Mesothelial cell of epicardium (in vitro differentiated cells): ENCODE measurements at regions not wholly inside any gene's neighbourhood (a gene's known extent, or its start where the extent isn't known, plus 50 kb on each side); places are given as distances from the start of the nearest gene placed in this dataset.

ENCODE experiments used
- DNase-seq, 2 experiments: peaks; one replicate each; pipeline ENCODE4 v3.0.0; 2021; ENCODE audit warnings: low spot score in 2 of 2; ENCODE audit not compliant: unreplicated experiment in 2 of 2
- H3K27ac Mint-ChIP-seq: 2 replicates; pipeline ENCODE4 v1.8.0; 2021; ENCODE audit warnings: mixed read lengths
- H3K27me3 Mint-ChIP-seq: 2 replicates; pipeline ENCODE4 v1.8.0; 2021; ENCODE audit warnings: low read depth, mixed read lengths
- H3K36me3 Mint-ChIP-seq: 2 replicates; pipeline ENCODE4 v1.8.0; 2021; ENCODE audit warnings: mixed read lengths
- H3K4me1 Mint-ChIP-seq: 2 replicates; pipeline ENCODE4 v1.8.0; 2021; ENCODE audit warnings: mixed read lengths
- H3K4me3 Mint-ChIP-seq: 2 replicates; pipeline ENCODE4 v1.8.0; 2021; ENCODE audit warnings: mild to moderate bottlenecking, moderate library complexity, mixed read lengths
- H3K9me3 Mint-ChIP-seq: 2 replicates; pipeline ENCODE4 v1.8.0; 2021; ENCODE audit warnings: mixed read lengths
- CTCF ChIP-seq: fragments of 200-600 bp; sonication (generic); IDR thresholded peaks from one replicate; pipeline ENCODE4 v1.5.0; 2021; ENCODE audit warnings: antibody characterized with exemption; ENCODE audit not compliant: unreplicated experiment

GRCh38 chr15:69931156-69931555, 166.6 kb downstream of the TLE3 start:
- DNase-seq, result no peak
- H3K27ac Mint-ChIP-seq, result no peak overlapping the region
- TF ChIP-seq CTCF, result no peak
- H3K36me3 Mint-ChIP-seq, result no peaks in the 10 kb centered on the region
- no peaks in the 10 kb centered on the region for H3K4me1 Mint-ChIP-seq
- peaks cover 36% of the 10 kb centered on the region for H3K27me3 Mint-ChIP-seq
- no peak overlapping the region for H3K4me3 Mint-ChIP-seq
- peaks cover 35% of the 10 kb centered on the region for H3K9me3 Mint-ChIP-seq

GRCh38 chr15:69934607-69935006, 163.1 kb downstream of the TLE3 start:
- peaks cover 3% of the 10 kb centered on the region for H3K4me1 Mint-ChIP-seq
- H3K9me3 Mint-ChIP-seq, result peaks cover 17% of the 10 kb centered on the region
- H3K4me3 Mint-ChIP-seq, result no peak overlapping the region
- no peak overlapping the region for H3K27ac Mint-ChIP-seq
- H3K36me3 Mint-ChIP-seq, result no peaks in the 10 kb centered on the region
- no peak for DNase-seq
- no peak for TF ChIP-seq CTCF
- H3K27me3 Mint-ChIP-seq, result peaks cover 40% of the 10 kb centered on the region

GRCh38 chr15:69939513-69940440, 157.9 kb downstream of the TLE3 start:
- Mint-ChIP-seq H3K4me3 (no peak overlapping the region), H3K4me1 (peaks cover 7% of the 10 kb centered on the region), H3K27me3 (peaks cover 18% of the 10 kb centered on the region), H3K9me3 (peaks cover 12% of the 10 kb centered on the region), H3K36me3 (no peaks in the 10 kb centered on the region), H3K27ac (no peak overlapping the region)
- DNase-seq, result no peak
- no peak for TF ChIP-seq CTCF

GRCh38 chr15:69940441-69941300, 157.0 kb downstream of the TLE3 start:
- Mint-ChIP-seq H3K4me3 (no peak overlapping the region), H3K27ac (no peak overlapping the region), H3K27me3 (peaks cover 13% of the 10 kb centered on the region), H3K9me3 (peaks cover 3% of the 10 kb centered on the region), H3K4me1 (peaks cover 7% of the 10 kb centered on the region), H3K36me3 (no peaks in the 10 kb centered on the region)
- DNase-seq, result no peak
- no peak for TF ChIP-seq CTCF

GRCh38 chr15:69941301-69941605, 156.5 kb downstream of the TLE3 start:
- Mint-ChIP-seq H3K36me3 (no peaks in the 10 kb centered on the region), H3K4me3 (no peak overlapping the region), H3K9me3 (no peaks in the 10 kb centered on the region), H3K27ac (no peak overlapping the region), H3K4me1 (peaks cover 7% of the 10 kb centered on the region), H3K27me3 (peaks cover 13% of the 10 kb centered on the region)
- TF ChIP-seq CTCF, result no peak
- no peak for DNase-seq
